HepG2 (cell line): ENCODE measurements at regions not wholly inside any gene's neighbourhood (a gene's known extent, or its start where the extent isn't known, plus 50 kb on each side); places are given as distances from the start of the nearest gene placed in this dataset.

ENCODE experiments used
- ATAC-seq: fragments of 200-7000 bp; cut with Tn5 transposase; 3 replicates; pipeline ENCODE4 v1.9.1; 2020; ENCODE audit warnings: mild to moderate bottlenecking, moderate library complexity
- BruUV-seq: library from RNA; stranded (reverse); fragments of 400-500 nt; replicated peaks from 2 replicates; lab custom pipeline; 2021; lab: Mats Ljungman, UMichigan
- CTCF ChIA-PET: fragments of 300-600 bp; formaldehyde crosslinking; extraction: SDS; loops from one replicate; lab custom pipeline; 2021; ENCODE audit warnings: low total read pairs, inconsistent platforms, low intra/inter-chr PET ratio; lab: Yijun Ruan, JAX
- POLR2A ChIA-PET: fragments of 350-600 bp; sonication (Branson Sonifier 250); formaldehyde crosslinking; loops from one replicate; lab custom pipeline; 2020; ENCODE audit warnings: antibody characterized with exemption, inconsistent platforms; lab: Yijun Ruan, JAX
- DNase-seq: peaks from one replicate; pipeline ENCODE4 v3.0.0-alpha.2; 2015; ENCODE audit warnings: low spot score
- FAIRE-seq: peaks from 3 replicates; lab custom pipeline; 2011; peaks lifted over from hg19 to GRCh38; lab: Jason Lieb, UNC
- H2AFZ ChIP-seq: one replicate; pipeline ENCODE4 v1.6.1; 2011; ENCODE audit warnings: low read length, inconsistent platforms
- H3K27ac ChIP-seq: fragments of 300-600 bp; 3 replicates; pipeline ENCODE4 v1.8.0; 2011; ENCODE audit warnings: mixed run types, mild to moderate bottlenecking, mixed read lengths, low read length, inconsistent platforms; ENCODE audit not compliant: insufficient read depth; ENCODE audit errors: extremely low read length
- H3K27me3 ChIP-seq, 2 experiments: fragments of 200-600 bp in 1 of 2; 2 replicates in 1 of 2; 3 replicates in 1 of 2; pipeline versions ENCODE4 v1.6.0 to v1.8.0; 2011; ENCODE audit warnings: low read length in 2 of 2, mild to moderate bottlenecking in 2 of 2, moderate library complexity in 2 of 2, inconsistent platforms in 1 of 2; ENCODE audit not compliant: insufficient read depth in 2 of 2, control insufficient read depth in 1 of 2
- H3K36me3 ChIP-seq, 2 experiments: fragments of 200-600 bp in 1 of 2; replicated peaks in 1 of 2; 2 replicates in 1 of 2; 3 replicates in 1 of 2; pipeline versions ENCODE4 v1.5.1 to v1.8.0; 2011; ENCODE audit warnings: low read length in 2 of 2, inconsistent platforms in 1 of 2; ENCODE audit not compliant: insufficient read depth in 2 of 2, control insufficient read depth in 1 of 2
- H3K4me1 ChIP-seq: 2 replicates; pipeline ENCODE4 v1.5.1; 2012; ENCODE audit warnings: low read length, inconsistent platforms; ENCODE audit not compliant: insufficient read depth
- H3K4me2 ChIP-seq: 2 replicates; pipeline ENCODE4 v1.6.0; 2011; ENCODE audit warnings: low read depth, low read length, inconsistent platforms
- H3K4me3 ChIP-seq, 3 experiments: fragments of 200-600 bp in 1 of 3; sonication (generic), shearing (Covaris generic) in 1 of 3; replicated peaks in 1 of 3; 2 replicates each; pipeline ENCODE4 v1.5.1; 2011 to 2016; ENCODE audit warnings: low read length in 3 of 3, inconsistent platforms in 2 of 3, low read depth in 2 of 3, mild to moderate bottlenecking in 2 of 3, control low read depth in 1 of 3, mixed read lengths in 1 of 3; ENCODE audit not compliant: insufficient read depth in 1 of 3
- H3K79me2 ChIP-seq: one replicate; pipeline ENCODE4 v1.6.1; 2011; ENCODE audit warnings: low read length, inconsistent platforms; ENCODE audit not compliant: insufficient read depth
- H3K9ac ChIP-seq: 2 replicates; pipeline ENCODE4 v1.6.0; 2011; ENCODE audit warnings: mild to moderate bottlenecking, low read depth, low read length, inconsistent platforms; ENCODE audit not compliant: insufficient read depth
- H3K9me3 ChIP-seq: 2 replicates; pipeline ENCODE4 v1.5.1; 2012; ENCODE audit warnings: mild to moderate bottlenecking, low read length
- H4K20me1 ChIP-seq: 2 replicates; pipeline ENCODE4 v1.6.0; 2011; ENCODE audit warnings: inconsistent platforms, mild to moderate bottlenecking, low read length, moderate library complexity; ENCODE audit not compliant: insufficient read depth
- ASH2L ChIP-seq: fragments of 300-600, 200-600 bp; sonication (generic); IDR thresholded peaks from 2 replicates; pipeline ENCODE4 v1.7.0; 2017; ENCODE audit warnings: low read depth, mild to moderate bottlenecking, moderate library complexity, mixed read lengths, low read length; ENCODE audit not compliant: insufficient read length
- GABPB1 ChIP-seq: IDR thresholded peaks from 2 replicates; pipeline ENCODE4 v1.6.1; 2016; ENCODE audit warnings: mild to moderate bottlenecking, missing genetic modification reagents, moderate library complexity, missing compliant biosample characterization
- HMGA1 ChIP-seq: sonication (generic); formaldehyde crosslinking; conservative IDR thresholded peaks from 2 replicates; pipeline ENCODE4 v1.4.0; 2020; ENCODE audit warnings: missing genetic modification reagents
- PCBP1 ChIP-seq: fragments of 200-400 bp; formaldehyde crosslinking; IDR thresholded peaks from 2 replicates; pipeline ENCODE4 v1.6.1; 2017; ENCODE audit warnings: mild to moderate bottlenecking, low read depth, low read length, borderline replicate concordance
- PRPF4 ChIP-seq: fragments of 200-400 bp; formaldehyde crosslinking; IDR thresholded peaks from 2 replicates; pipeline ENCODE4 v1.6.1; 2016; ENCODE audit warnings: low read length, low read depth; ENCODE audit not compliant: poor library complexity, severe bottlenecking
- RELA ChIP-seq: sonication (generic); formaldehyde crosslinking; IDR thresholded peaks from 2 replicates; pipeline ENCODE4 v1.4.0; 2020; ENCODE audit warnings: missing genetic modification reagents
- SMARCE1 ChIP-seq: fragments of 450-650 bp; IDR thresholded peaks from 2 replicates; pipeline ENCODE4 v1.6.1; 2017; ENCODE audit warnings: borderline replicate concordance
- ZNF12 ChIP-seq: sonication (generic); formaldehyde crosslinking; IDR thresholded peaks from 2 replicates; pipeline ENCODE4 v1.5.0; 2020; ENCODE audit warnings: missing genetic modification reagents
- ZNF282 ChIP-seq: fragments of 450-650 bp; IDR thresholded peaks from 2 replicates; pipeline ENCODE4 v1.6.1; 2018; ENCODE audit not compliant: partially characterized antibody
- ZNF563 ChIP-seq: sonication (generic); formaldehyde crosslinking; IDR thresholded peaks from 2 replicates; pipeline ENCODE4 v1.8.0; 2022; ENCODE audit warnings: mild to moderate bottlenecking, moderate library complexity, missing genetic modification reagents
- ZNF720 ChIP-seq: sonication (generic); formaldehyde crosslinking; IDR thresholded peaks from 2 replicates; pipeline ENCODE4 v1.4.0; 2020; ENCODE audit warnings: missing genetic modification reagents
- ZSCAN29 ChIP-seq: sonication (generic); formaldehyde crosslinking; conservative IDR thresholded peaks from 2 replicates; pipeline ENCODE4 v1.4.0; 2020; ENCODE audit warnings: mild to moderate bottlenecking, missing genetic modification reagents
- WGBS: methylation state at CpG from one replicate; pipeline ENCODE4 v1.1.6; 2017; ENCODE audit warnings: low lambda C conversion rate; 5-methylcytosine and 5-hydroxymethylcytosine counted together
- in situ Hi-C: cut with HindIII; loops from 2 replicates; pipeline ENCODE4 v1.10.0; 2017; ENCODE audit warnings: low pct_unique_long_range_greater_than_20kb; ENCODE audit not compliant: extremely low pct_ligation_motif_present
- intact Hi-C: fragments of 100-400 bp; cut with micrococcal nuclease; formaldehyde crosslinking; loops from one replicate; pipeline ENCODE4 v1.10.0; 2022; ENCODE audit not compliant: unreplicated experiment
- TF ChIP-seq, protein P1 (sequence below): sonication (generic); formaldehyde crosslinking; IDR thresholded peaks from 2 replicates; pipeline ENCODE4 v1.5.1; 2020; ENCODE audit warnings: missing genetic modification reagents, mild to moderate bottlenecking, borderline replicate concordance
- TF ChIP-seq, protein P2 (sequence below): sonication (generic); formaldehyde crosslinking; conservative IDR thresholded peaks from 2 replicates; pipeline ENCODE4 v1.8.0; 2022; ENCODE audit warnings: low read depth, missing genetic modification reagents
- TF ChIP-seq, protein P3 (sequence below): sonication (generic); formaldehyde crosslinking; IDR thresholded peaks from 2 replicates; pipeline ENCODE4 v1.4.0; 2020; ENCODE audit warnings: missing genetic modification reagents

DNA sequence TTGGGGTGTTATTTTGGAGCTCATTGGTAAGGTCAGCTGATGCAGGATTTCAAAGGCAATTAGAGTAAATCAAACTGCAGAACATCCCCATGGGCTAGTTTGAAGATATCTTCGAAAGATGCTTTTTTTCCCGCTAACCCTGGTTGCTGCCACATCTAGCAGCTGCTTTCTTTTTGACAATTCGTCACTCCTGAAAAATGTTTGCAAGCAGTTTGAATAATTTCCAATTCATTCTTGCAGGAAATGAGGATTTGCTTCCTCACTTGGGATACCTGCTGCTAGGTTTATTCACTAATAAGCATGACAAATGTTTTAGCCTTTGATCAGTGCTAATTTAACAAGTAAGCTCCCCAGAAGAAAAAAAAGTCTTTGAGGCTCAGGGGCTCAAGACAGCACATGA is 649.6 kb upstream of the RORB start:
- H3K36me3 ChIP-seq, result no peaks in the 10 kb centered on the region
- H3K9ac ChIP-seq, result no peak overlapping the region
- DNase-seq (no peak), FAIRE-seq (no peak), ATAC-seq (no peak)
- no peaks in the 10 kb centered on the region for H3K79me2 ChIP-seq
- BruUV-seq, result no TSS peak
- H3K4me2 ChIP-seq, result no peak overlapping the region
- no peak overlapping the region for H2AFZ ChIP-seq
- intact Hi-C loops, result no loop called here
- no peak overlapping the region for H3K27ac ChIP-seq
- TF ChIP-seq PRPF4 (no peak), SMARCE1 (no peak), ZNF12 (CRISPR knock-in tag) (no peak), ZNF563 (CRISPR knock-in tag) (no peak), ZNF282 (no peak), GABPB1 (CRISPR knock-in tag) (no peak), PCBP1 (no peak), RELA (CRISPR knock-in tag) (no peak), ZNF720 (CRISPR knock-in tag) (no peak), HMGA1 (CRISPR knock-in tag) (no peak), ASH2L (no peak), ZSCAN29 (CRISPR knock-in tag) (no peak)
- TF ChIP-seq, protein P1, sequence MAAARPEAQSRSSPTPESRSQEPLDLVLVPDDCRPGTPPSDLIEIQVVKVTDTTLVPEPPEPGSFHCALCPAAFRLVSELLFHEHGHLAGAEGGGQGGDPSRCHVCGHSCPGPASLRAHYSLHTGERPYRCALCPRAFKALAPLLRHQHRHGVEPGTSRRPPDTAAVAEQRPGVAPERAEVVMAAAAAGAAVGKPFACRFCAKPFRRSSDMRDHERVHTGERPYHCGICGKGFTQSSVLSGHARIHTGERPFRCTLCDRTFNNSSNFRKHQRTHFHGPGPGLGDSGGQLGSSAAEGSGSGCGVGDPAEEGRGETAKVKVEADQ (CRISPR knock-in tag), result no peak
- TF ChIP-seq, protein P2, sequence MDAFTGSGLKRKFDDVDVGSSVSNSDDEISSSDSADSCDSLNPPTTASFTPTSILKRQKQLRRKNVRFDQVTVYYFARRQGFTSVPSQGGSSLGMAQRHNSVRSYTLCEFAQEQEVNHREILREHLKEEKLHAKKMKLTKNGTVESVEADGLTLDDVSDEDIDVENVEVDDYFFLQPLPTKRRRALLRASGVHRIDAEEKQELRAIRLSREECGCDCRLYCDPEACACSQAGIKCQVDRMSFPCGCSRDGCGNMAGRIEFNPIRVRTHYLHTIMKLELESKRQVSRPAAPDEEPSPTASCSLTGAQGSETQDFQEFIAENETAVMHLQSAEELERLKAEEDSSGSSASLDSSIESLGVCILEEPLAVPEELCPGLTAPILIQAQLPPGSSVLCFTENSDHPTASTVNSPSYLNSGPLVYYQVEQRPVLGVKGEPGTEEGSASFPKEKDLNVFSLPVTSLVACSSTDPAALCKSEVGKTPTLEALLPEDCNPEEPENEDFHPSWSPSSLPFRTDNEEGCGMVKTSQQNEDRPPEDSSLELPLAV, result no peak
- TF ChIP-seq, protein P3, sequence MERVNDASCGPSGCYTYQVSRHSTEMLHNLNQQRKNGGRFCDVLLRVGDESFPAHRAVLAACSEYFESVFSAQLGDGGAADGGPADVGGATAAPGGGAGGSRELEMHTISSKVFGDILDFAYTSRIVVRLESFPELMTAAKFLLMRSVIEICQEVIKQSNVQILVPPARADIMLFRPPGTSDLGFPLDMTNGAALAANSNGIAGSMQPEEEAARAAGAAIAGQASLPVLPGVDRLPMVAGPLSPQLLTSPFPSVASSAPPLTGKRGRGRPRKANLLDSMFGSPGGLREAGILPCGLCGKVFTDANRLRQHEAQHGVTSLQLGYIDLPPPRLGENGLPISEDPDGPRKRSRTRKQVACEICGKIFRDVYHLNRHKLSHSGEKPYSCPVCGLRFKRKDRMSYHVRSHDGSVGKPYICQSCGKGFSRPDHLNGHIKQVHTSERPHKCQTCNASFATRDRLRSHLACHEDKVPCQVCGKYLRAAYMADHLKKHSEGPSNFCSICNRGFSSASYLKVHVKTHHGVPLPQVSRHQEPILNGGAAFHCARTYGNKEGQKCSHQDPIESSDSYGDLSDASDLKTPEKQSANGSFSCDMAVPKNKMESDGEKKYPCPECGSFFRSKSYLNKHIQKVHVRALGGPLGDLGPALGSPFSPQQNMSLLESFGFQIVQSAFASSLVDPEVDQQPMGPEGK (CRISPR knock-in tag), result no peak
- H3K4me1 ChIP-seq, result no peaks in the 10 kb centered on the region
- ChIA-PET CTCF (no interaction called here), POLR2A (no interaction called here)
- in situ Hi-C loops, result no loop called here
- WGBS, result 25% methylated on average over 3 of the region's 3 CpGs
- no peaks in the 10 kb centered on the region for H3K9me3 ChIP-seq
- no peaks in the 10 kb centered on the region for H4K20me1 ChIP-seq
- no peaks in the 10 kb centered on the region for H3K27me3 ChIP-seq
- H3K4me3 ChIP-seq, result no peak overlapping the region
